ENCODE measurements at regions not wholly inside any gene's neighbourhood (a gene's known extent, or its start where the extent isn't known, plus 50 kb on each side); places are given as distances from the start of the nearest gene placed in this dataset.

DNA sequence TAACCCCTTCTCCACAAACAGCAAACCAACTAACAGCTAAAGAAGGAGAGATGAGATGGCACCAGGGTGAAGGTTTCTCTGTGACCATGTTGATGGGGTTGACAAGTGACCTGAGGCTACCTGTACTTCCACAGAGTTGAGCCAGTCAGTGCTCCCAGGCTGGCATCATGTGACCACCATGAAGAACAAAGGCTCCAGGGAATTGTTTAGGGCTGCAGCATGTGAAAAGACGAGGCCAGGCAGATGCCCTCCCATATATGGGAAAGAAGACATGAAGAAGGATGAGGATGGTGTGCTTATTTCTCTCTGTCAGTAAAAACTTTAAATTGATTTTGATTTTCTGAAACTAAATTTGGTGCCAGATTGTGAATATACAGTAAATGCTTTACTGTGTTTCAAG, 220.6 kb downstream of the OLFM4 start:
- Histone ChIP-seq H3K79me2 (ENCODE audit: insufficient read depth, low read length) (no peaks in the 10 kb centered on the region), H3K9me3 (replicated peaks in 1 of 2; ENCODE audit: control insufficient read depth in 1 of 2, insufficient read depth in 1 of 2, low read length in 2 of 2) (no peaks in the 10 kb centered on the region), H3K27ac (ENCODE audit: low read depth in 1 of 2, low read length in 2 of 2) (no peak overlapping the region), H3K27me3 (ENCODE audit: control insufficient read depth in 2 of 2, insufficient read depth in 2 of 2, low read length in 2 of 2) (no peaks in the 10 kb centered on the region), H4K20me1 (ENCODE audit: insufficient read depth, low read length) (no peaks in the 10 kb centered on the region), H3K36me3 (replicated peaks in 1 of 2; ENCODE audit: control insufficient read depth in 1 of 2, insufficient read depth in 2 of 2, low read length in 2 of 2) (no peaks in the 10 kb centered on the region), H3K9ac (ENCODE audit: insufficient read depth, low read length, poor library complexity, severe bottlenecking) (no peak overlapping the region), H3K4me1 (ENCODE audit: control insufficient read depth in 1 of 2, insufficient read depth in 2 of 2, low read length in 2 of 2) (no peaks in the 10 kb centered on the region), H3K4me3 (replicated peaks in 1 of 3; ENCODE audit: low read depth in 2 of 3, low read length in 3 of 3) (no peak overlapping the region), H2AFZ (ENCODE audit: insufficient read depth, low read depth, low read length, poor library complexity, severe bottlenecking) (no peak overlapping the region), H3K4me2 (replicated peaks; ENCODE audit: extremely low read depth, low read length, poor library complexity, severe bottlenecking) (no peak overlapping the region)
- Mint-ChIP-seq H3K4me1 (no peaks in the 10 kb centered on the region), H3K27me3 (ENCODE audit: low read depth in 3 of 3) (peaks cover 0 to 4% (median 0%) of the 10 kb centered on the region in 3 donors), H3K4me3 (no peak overlapping the region), H3K27ac (no peak overlapping the region), H3K36me3 (no peaks in the 10 kb centered on the region), H3K9me3 (peaks cover 0 to 2% (median 0%) of the 10 kb centered on the region in 7 donors)
- intact Hi-C loops (cut with micrococcal nuclease) = no loop called here
- 80% methylated on average over 1 of the region's 1 CpG for WGBS (ENCODE audit: insufficient coverage)
- no peak for DNase-seq
- no peak for TF ChIP-seq CTCF (IDR thresholded peaks at IDR 0.05)

DNA sequence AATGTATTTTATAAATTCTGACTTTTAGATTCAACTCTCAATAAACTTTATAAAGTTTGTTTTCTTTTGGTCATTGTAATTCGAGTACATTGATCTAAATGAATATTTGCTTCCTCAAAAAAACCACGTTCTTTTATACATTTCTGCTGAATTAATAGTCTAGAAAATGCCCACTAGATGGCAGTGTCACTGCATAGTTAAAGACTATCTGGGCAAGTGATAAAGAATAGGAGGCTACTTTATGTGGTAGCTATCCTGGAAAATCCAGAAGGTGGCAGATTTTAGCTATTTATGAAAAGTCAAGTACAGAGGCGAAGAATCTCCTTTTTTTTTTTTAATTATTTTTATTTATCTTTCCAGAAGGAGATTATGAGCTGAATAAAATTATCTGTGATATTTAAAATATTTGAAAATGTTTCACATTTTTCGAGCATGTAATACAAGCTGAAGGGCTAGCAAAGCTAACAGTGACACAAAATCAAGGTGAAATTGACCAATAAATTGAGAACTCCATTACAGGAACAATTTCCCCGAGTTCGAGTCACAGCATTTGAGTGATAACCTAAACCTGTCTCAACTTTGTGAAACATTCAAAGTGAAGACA, 221.8 kb downstream of the OLFM4 start:
- peak; percentile 81 for TF ChIP-seq CTCF (IDR thresholded peaks at IDR 0.05)
- Histone ChIP-seq H3K4me2 (replicated peaks; ENCODE audit: extremely low read depth, low read length, poor library complexity, severe bottlenecking) (no peak overlapping the region), H3K9ac (ENCODE audit: insufficient read depth, low read length, poor library complexity, severe bottlenecking) (no peak overlapping the region), H3K27me3 (ENCODE audit: control insufficient read depth in 2 of 2, insufficient read depth in 2 of 2, low read length in 2 of 2) (no peaks in the 10 kb centered on the region), H3K4me3 (replicated peaks in 1 of 3; ENCODE audit: low read depth in 2 of 3, low read length in 3 of 3) (no peak overlapping the region), H3K4me1 (ENCODE audit: control insufficient read depth in 1 of 2, insufficient read depth in 2 of 2, low read length in 2 of 2) (no peaks in the 10 kb centered on the region), H2AFZ (ENCODE audit: insufficient read depth, low read depth, low read length, poor library complexity, severe bottlenecking) (no peak overlapping the region), H3K79me2 (ENCODE audit: insufficient read depth, low read length) (no peaks in the 10 kb centered on the region), H3K36me3 (replicated peaks in 1 of 2; ENCODE audit: control insufficient read depth in 1 of 2, insufficient read depth in 2 of 2, low read length in 2 of 2) (no peaks in the 10 kb centered on the region), H3K27ac (ENCODE audit: low read depth in 1 of 2, low read length in 2 of 2) (no peak overlapping the region), H4K20me1 (ENCODE audit: insufficient read depth, low read length) (no peaks in the 10 kb centered on the region), H3K9me3 (replicated peaks in 1 of 2; ENCODE audit: control insufficient read depth in 1 of 2, insufficient read depth in 1 of 2, low read length in 2 of 2) (no peaks in the 10 kb centered on the region)
- H3K4me1 Mint-ChIP-seq = no peaks in the 10 kb centered on the region
- H3K36me3 Mint-ChIP-seq = no peaks in the 10 kb centered on the region
- 56% methylated on average over 3 of the region's 6 CpGs for WGBS (ENCODE audit: insufficient coverage)
- no peak overlapping the region for H3K4me3 Mint-ChIP-seq
- H3K27ac Mint-ChIP-seq = no peak overlapping the region
- intact Hi-C loops (cut with micrococcal nuclease) = no loop called here
- H3K27me3 Mint-ChIP-seq (ENCODE audit: low read depth in 3 of 3) = peaks cover 0 to 4% (median 0%) of the 10 kb centered on the region in 3 donors
- DNase-seq = peak; percentile 3 to 40 (median 27)
- peaks cover 0 to 2% (median 0%) of the 10 kb centered on the region in 7 donors for H3K9me3 Mint-ChIP-seq
